SK-N-SH (cell line): ENCODE measurements at regions not wholly inside any gene's neighbourhood (a gene's known extent, or its start where the extent isn't known, plus 50 kb on each side); places are given as distances from the start of the nearest gene placed in this dataset.

Source experiments
- NRF1 ChIP-seq: IDR thresholded peaks from 2 replicates; pipeline ENCODE4 v1.6.1; 2012; ENCODE audit warnings: low read depth, mild to moderate bottlenecking, low read length
- TF ChIP-seq, protein P1 (sequence below): fragments of 200-600 bp; sonication (generic); IDR thresholded peaks from 2 replicates; pipeline ENCODE4 v1.6.1; 2017; ENCODE audit warnings: antibody characterized with exemption, mild to moderate bottlenecking, moderate library complexity
- TF ChIP-seq, protein P2 (sequence below): fragments of 150-350 bp; IDR thresholded peaks from 2 replicates; pipeline ENCODE4 v1.6.1; 2017; ENCODE audit warnings: antibody characterized with exemption, low read length, low read depth, borderline replicate concordance
- TF ChIP-seq, protein P3 (sequence below): IDR thresholded peaks from 2 replicates; pipeline ENCODE4 v1.4.0; 2012; ENCODE audit warnings: low read depth, borderline replicate concordance

DNA sequence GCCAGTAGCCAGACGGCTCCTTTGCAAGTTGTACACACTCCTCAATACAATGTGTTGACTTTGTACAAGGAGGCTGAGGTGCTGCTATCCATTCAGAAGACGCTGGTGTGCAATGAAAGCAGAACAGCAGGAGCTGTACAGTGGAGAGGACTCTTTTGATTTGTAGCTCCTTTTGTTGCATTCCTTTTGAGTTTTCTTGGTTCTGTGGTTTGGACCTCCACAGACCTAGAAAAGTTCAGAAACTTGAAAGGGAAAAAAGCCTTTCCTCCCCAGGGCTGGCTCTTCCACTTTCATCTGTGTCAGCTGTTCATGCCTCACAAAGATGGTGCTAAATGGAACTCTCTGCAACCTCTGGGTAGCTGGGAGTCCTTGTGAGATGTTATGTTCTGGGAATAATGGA lies 117.4 kb downstream of the MAT2B start:
- TF ChIP-seq, protein P1, sequence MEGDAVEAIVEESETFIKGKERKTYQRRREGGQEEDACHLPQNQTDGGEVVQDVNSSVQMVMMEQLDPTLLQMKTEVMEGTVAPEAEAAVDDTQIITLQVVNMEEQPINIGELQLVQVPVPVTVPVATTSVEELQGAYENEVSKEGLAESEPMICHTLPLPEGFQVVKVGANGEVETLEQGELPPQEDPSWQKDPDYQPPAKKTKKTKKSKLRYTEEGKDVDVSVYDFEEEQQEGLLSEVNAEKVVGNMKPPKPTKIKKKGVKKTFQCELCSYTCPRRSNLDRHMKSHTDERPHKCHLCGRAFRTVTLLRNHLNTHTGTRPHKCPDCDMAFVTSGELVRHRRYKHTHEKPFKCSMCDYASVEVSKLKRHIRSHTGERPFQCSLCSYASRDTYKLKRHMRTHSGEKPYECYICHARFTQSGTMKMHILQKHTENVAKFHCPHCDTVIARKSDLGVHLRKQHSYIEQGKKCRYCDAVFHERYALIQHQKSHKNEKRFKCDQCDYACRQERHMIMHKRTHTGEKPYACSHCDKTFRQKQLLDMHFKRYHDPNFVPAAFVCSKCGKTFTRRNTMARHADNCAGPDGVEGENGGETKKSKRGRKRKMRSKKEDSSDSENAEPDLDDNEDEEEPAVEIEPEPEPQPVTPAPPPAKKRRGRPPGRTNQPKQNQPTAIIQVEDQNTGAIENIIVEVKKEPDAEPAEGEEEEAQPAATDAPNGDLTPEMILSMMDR: no peak
- no peak for TF ChIP-seq NRF1
- TF ChIP-seq, protein P2, sequence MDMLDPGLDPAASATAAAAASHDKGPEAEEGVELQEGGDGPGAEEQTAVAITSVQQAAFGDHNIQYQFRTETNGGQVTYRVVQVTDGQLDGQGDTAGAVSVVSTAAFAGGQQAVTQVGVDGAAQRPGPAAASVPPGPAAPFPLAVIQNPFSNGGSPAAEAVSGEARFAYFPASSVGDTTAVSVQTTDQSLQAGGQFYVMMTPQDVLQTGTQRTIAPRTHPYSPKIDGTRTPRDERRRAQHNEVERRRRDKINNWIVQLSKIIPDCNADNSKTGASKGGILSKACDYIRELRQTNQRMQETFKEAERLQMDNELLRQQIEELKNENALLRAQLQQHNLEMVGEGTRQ: no peak
- TF ChIP-seq, protein P3, sequence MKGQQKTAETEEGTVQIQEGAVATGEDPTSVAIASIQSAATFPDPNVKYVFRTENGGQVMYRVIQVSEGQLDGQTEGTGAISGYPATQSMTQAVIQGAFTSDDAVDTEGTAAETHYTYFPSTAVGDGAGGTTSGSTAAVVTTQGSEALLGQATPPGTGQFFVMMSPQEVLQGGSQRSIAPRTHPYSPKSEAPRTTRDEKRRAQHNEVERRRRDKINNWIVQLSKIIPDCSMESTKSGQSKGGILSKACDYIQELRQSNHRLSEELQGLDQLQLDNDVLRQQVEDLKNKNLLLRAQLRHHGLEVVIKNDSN: no peak
